GM23338 (cell line): ENCODE measurements at regions not wholly inside any gene's neighbourhood (a gene's known extent, or its start where the extent isn't known, plus 50 kb on each side); places are given as distances from the start of the nearest gene placed in this dataset.

Experiments
- ATAC-seq: fragments of 200-7000 bp; cut with Tn5 transposase; 3 replicates; pipeline ENCODE4 v1.9.1; 2020
- DNase-seq: peaks from one replicate; pipeline ENCODE4 v3.0.0-alpha.2; 2015; ENCODE audit warnings: low spot score
- H2AFZ ChIP-seq: fragments of 200-600 bp; sonication (generic); 2 replicates; pipeline ENCODE4 v1.8.0; 2016; ENCODE audit warnings: antibody characterized with exemption, mild to moderate bottlenecking, moderate library complexity
- H3F3A ChIP-seq: fragments of 200-600 bp; sonication (generic); replicated peaks from 2 replicates; pipeline ENCODE4 v1.8.0; 2017; ENCODE audit warnings: antibody characterized with exemption, mixed run types, low read depth
- H3K27ac ChIP-seq: fragments of 200-600 bp; sonication (generic); 2 replicates; pipeline ENCODE4 v1.6.1; 2016; ENCODE audit warnings: low read depth
- H3K27me3 ChIP-seq: fragments of 200-600 bp; sonication (generic); 2 replicates; pipeline ENCODE4 v1.8.0; 2016; ENCODE audit warnings: mild to moderate bottlenecking, mixed run types, moderate library complexity; ENCODE audit not compliant: insufficient read depth
- H3K36me3 ChIP-seq: fragments of 200-600 bp; sonication (generic); 2 replicates; pipeline ENCODE4 v1.8.0; 2016; ENCODE audit warnings: mild to moderate bottlenecking; ENCODE audit not compliant: insufficient read depth
- H3K4me1 ChIP-seq: fragments of 200-600 bp; sonication (generic); 2 replicates; pipeline ENCODE4 v1.8.0; 2016; ENCODE audit warnings: mild to moderate bottlenecking, moderate library complexity; ENCODE audit not compliant: insufficient read depth
- H3K4me2 ChIP-seq: fragments of 200-600 bp; sonication (generic); 2 replicates; pipeline ENCODE4 v1.7.1; 2017; ENCODE audit warnings: mixed run types
- H3K4me3 ChIP-seq: fragments of 200-600 bp; sonication (generic); 2 replicates; pipeline ENCODE4 v1.6.1; 2016; ENCODE audit warnings: mixed run types
- H3K79me2 ChIP-seq: fragments of 200-600 bp; sonication (generic); replicated peaks from 2 replicates; pipeline ENCODE4 v1.8.0; 2017; ENCODE audit warnings: mild to moderate bottlenecking; ENCODE audit not compliant: insufficient read depth
- H3K9me2 ChIP-seq: fragments of 200-600 bp; sonication (generic); 2 replicates; pipeline ENCODE4 v1.8.0; 2017; ENCODE audit not compliant: insufficient read depth
- H4K20me1 ChIP-seq: fragments of 200-600 bp; sonication (generic); replicated peaks from 2 replicates; pipeline ENCODE4 v1.8.0; 2017; ENCODE audit warnings: mild to moderate bottlenecking; ENCODE audit not compliant: insufficient read depth
- H3K27ac Mint-ChIP-seq: 2 replicates; pipeline ENCODE4 v1.8.0; 2020; ENCODE audit warnings: inconsistent platforms, mild to moderate bottlenecking, moderate library complexity, mixed read lengths
- H3K27me3 Mint-ChIP-seq: 3 replicates; pipeline ENCODE4 v1.8.0; 2022; ENCODE audit warnings: low read depth, mild to moderate bottlenecking, moderate library complexity, mixed read lengths, inconsistent platforms; ENCODE audit not compliant: insufficient read depth, poor library complexity
- H3K36me3 Mint-ChIP-seq: 3 replicates; pipeline ENCODE4 v1.8.0; 2021; ENCODE audit warnings: low read depth, mild to moderate bottlenecking, inconsistent platforms, moderate library complexity, mixed read lengths
- H3K4me1 Mint-ChIP-seq: 3 replicates; pipeline ENCODE4 v1.8.0; 2020; ENCODE audit warnings: mild to moderate bottlenecking, inconsistent platforms, mixed read lengths
- H3K4me3 Mint-ChIP-seq: 3 replicates; pipeline ENCODE4 v1.8.0; 2021; ENCODE audit warnings: moderate library complexity, mild to moderate bottlenecking, inconsistent platforms, mixed read lengths
- H3K9me3 Mint-ChIP-seq: 3 replicates; pipeline ENCODE4 v1.8.0; 2020; ENCODE audit warnings: moderate library complexity, mild to moderate bottlenecking, inconsistent platforms, mixed read lengths
- CREB1 ChIP-seq: fragments of 250-450 bp; sonication (Bioruptor Pico); IDR thresholded peaks from 2 replicates; pipeline ENCODE4 v1.5.0; 2020; ENCODE audit warnings: low read depth, mild to moderate bottlenecking, moderate library complexity
- EZH2 ChIP-seq: fragments of 200-600 bp; sonication (generic); IDR thresholded peaks from one replicate; pipeline ENCODE4 v1.8.0; 2017; ENCODE audit warnings: antibody characterized with exemption, mild to moderate bottlenecking, low read depth; ENCODE audit not compliant: unreplicated experiment
- EZH2phosphoT487 ChIP-seq: fragments of 200-600 bp; sonication (generic); IDR thresholded peaks from one replicate; pipeline ENCODE4 v1.8.1; 2018; ENCODE audit warnings: antibody characterized with exemption; ENCODE audit not compliant: unreplicated experiment
- JUNB ChIP-seq: IDR thresholded peaks from one replicate; pipeline ENCODE4 v1.6.1; 2016; ENCODE audit warnings: antibody characterized with exemption; ENCODE audit not compliant: unreplicated experiment
- NANOG ChIP-seq: IDR thresholded peaks from 2 replicates; pipeline ENCODE4 v1.6.1; 2016; ENCODE audit warnings: antibody characterized with exemption, borderline replicate concordance
- POLR2AphosphoS5 ChIP-seq: IDR thresholded peaks from 2 replicates; pipeline ENCODE4 v1.6.1; 2016; ENCODE audit warnings: antibody characterized with exemption, low read depth
- REST ChIP-seq: IDR thresholded peaks from one replicate; pipeline ENCODE4 v1.6.1; 2018; ENCODE audit warnings: antibody characterized with exemption; ENCODE audit not compliant: unreplicated experiment
- STAT1 ChIP-seq: IDR thresholded peaks from one replicate; pipeline ENCODE4 v1.6.1; 2016; ENCODE audit warnings: antibody characterized with exemption; ENCODE audit not compliant: unreplicated experiment
- ZNF114 ChIP-seq: fragments of 250-450 bp; sonication (Bioruptor Pico); IDR thresholded peaks from 2 replicates; pipeline ENCODE4 v1.5.0; 2020; ENCODE audit warnings: mild to moderate bottlenecking, moderate library complexity
- ZNF331 ChIP-seq: fragments of 250-450 bp; sonication (Bioruptor Pico); IDR thresholded peaks from 2 replicates; pipeline ENCODE4 v1.5.0; 2020; ENCODE audit warnings: low read depth, mild to moderate bottlenecking, moderate library complexity
- TF ChIP-seq, protein P1 (sequence below): IDR thresholded peaks from 2 replicates; pipeline ENCODE4 v1.6.1; 2016; ENCODE audit warnings: antibody characterized with exemption
- TF ChIP-seq, protein P2 (sequence below), 2 experiments: fragments of 200-600 bp in 1 of 2; sonication (generic) in 1 of 2; conservative IDR thresholded peaks; 2 replicates each; pipeline versions ENCODE4 v1.5.1 to v1.6.1; 2016 to 2017; ENCODE audit warnings: antibody characterized with exemption in 2 of 2, low read depth in 2 of 2, mild to moderate bottlenecking in 2 of 2, moderate library complexity in 1 of 2

- TF ChIP-seq STAT1, result no peak
- TF ChIP-seq POLR2AphosphoS5, result no peak
- Histone ChIP-seq H3K4me2 (no peak overlapping the region), H3K27me3 (no peaks in the 10 kb centered on the region), H3K4me1 (no peaks in the 10 kb centered on the region), H2AFZ (0 out of 2 replicates have a peak overlapping the region, but pooled peaks have one; percentile 32), H4K20me1 (no peaks in the 10 kb centered on the region), H3K79me2 (no peaks in the 10 kb centered on the region), H3F3A (peaks cover 12% of the 10 kb centered on the region; the same call in 1 of the 2 replicates), H3K36me3 (no peaks in the 10 kb centered on the region), H3K4me3 (no peak overlapping the region), H3K9me2 (0 out of 2 replicates have a peak, but pooled peaks cover 3% of the 10 kb centered on the region), H3K27ac (no peak overlapping the region)
- H3K4me3 Mint-ChIP-seq, result no peak overlapping the region
- H3K27ac Mint-ChIP-seq, result no peak overlapping the region
- H3K4me1 Mint-ChIP-seq, result peaks cover 2% of the 10 kb centered on the region; the same call in 1 of the 3 replicates
- H3K9me3 Mint-ChIP-seq, result no peaks in the 10 kb centered on the region
- H3K36me3 Mint-ChIP-seq, result no peaks in the 10 kb centered on the region
- DNase-seq, result no peak
- ATAC-seq, result no peak
- peaks cover 4% of the 10 kb centered on the region for H3K27me3 Mint-ChIP-seq
Measured at GRCh38 chr13:30845297-30846214, 60.5 kb upstream of the MEDAG start.

DNA sequence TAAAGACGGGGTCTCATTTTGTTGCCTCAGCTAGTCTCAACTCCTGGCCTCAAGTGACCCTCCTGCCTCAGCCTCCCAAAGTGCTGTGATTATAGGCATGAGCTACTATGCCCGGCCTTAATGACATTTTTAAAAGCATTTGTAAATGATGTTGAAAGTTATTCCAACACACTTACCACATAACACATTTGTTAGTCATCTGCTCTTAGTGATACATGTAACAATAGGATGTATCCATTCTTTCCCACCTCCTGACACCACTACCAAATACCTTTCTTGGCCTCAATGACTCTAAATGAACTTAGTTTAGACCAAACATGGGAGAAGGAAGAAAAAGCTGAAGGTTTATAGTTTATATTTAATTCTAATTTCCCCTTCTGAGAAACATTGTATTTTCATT is 59.8 kb upstream of the MEDAG start:
- no peaks in the 10 kb centered on the region for H3K4me1 ChIP-seq
- no peaks in the 10 kb centered on the region for H3K79me2 ChIP-seq
- H3K27ac ChIP-seq, result no peak overlapping the region
- no peaks in the 10 kb centered on the region for H3K9me3 Mint-ChIP-seq
- no peak for ATAC-seq
- no peak overlapping the region for H3K4me2 ChIP-seq
- no peak for DNase-seq
- no peaks in the 10 kb centered on the region for H4K20me1 ChIP-seq
- H3K27ac Mint-ChIP-seq, result no peak overlapping the region
- H3K36me3 ChIP-seq, result no peaks in the 10 kb centered on the region
- no peak overlapping the region for H3K4me3 Mint-ChIP-seq
- peaks cover 4% of the 10 kb centered on the region for H3K27me3 Mint-ChIP-seq
- H3K4me3 ChIP-seq, result no peak overlapping the region
- H3F3A ChIP-seq, result peaks cover 12% of the 10 kb centered on the region; the same call in 1 of the 2 replicates
- H3K27me3 ChIP-seq, result no peaks in the 10 kb centered on the region
- H3K36me3 Mint-ChIP-seq, result no peaks in the 10 kb centered on the region
- H3K4me1 Mint-ChIP-seq, result peaks cover 2% of the 10 kb centered on the region; the same call in 1 of the 3 replicates
- H3K9me2 ChIP-seq, result 0 out of 2 replicates have a peak, but pooled peaks cover 5% of the 10 kb centered on the region
- no peak overlapping the region for H2AFZ ChIP-seq
- TF ChIP-seq JUNB (no peak), EZH2phosphoT487 (no peak), ZNF114 (CRISPR knock-in tag) (no peak), NANOG (no peak), EZH2 (no peak), CREB1 (CRISPR knock-in tag) (no peak), REST (no peak), ZNF331 (CRISPR knock-in tag) (no peak), STAT1 (no peak), POLR2AphosphoS5 (no peak)
- TF ChIP-seq, protein P1, sequence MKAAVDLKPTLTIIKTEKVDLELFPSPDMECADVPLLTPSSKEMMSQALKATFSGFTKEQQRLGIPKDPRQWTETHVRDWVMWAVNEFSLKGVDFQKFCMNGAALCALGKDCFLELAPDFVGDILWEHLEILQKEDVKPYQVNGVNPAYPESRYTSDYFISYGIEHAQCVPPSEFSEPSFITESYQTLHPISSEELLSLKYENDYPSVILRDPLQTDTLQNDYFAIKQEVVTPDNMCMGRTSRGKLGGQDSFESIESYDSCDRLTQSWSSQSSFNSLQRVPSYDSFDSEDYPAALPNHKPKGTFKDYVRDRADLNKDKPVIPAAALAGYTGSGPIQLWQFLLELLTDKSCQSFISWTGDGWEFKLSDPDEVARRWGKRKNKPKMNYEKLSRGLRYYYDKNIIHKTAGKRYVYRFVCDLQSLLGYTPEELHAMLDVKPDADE, result no peak
- TF ChIP-seq, protein P2, sequence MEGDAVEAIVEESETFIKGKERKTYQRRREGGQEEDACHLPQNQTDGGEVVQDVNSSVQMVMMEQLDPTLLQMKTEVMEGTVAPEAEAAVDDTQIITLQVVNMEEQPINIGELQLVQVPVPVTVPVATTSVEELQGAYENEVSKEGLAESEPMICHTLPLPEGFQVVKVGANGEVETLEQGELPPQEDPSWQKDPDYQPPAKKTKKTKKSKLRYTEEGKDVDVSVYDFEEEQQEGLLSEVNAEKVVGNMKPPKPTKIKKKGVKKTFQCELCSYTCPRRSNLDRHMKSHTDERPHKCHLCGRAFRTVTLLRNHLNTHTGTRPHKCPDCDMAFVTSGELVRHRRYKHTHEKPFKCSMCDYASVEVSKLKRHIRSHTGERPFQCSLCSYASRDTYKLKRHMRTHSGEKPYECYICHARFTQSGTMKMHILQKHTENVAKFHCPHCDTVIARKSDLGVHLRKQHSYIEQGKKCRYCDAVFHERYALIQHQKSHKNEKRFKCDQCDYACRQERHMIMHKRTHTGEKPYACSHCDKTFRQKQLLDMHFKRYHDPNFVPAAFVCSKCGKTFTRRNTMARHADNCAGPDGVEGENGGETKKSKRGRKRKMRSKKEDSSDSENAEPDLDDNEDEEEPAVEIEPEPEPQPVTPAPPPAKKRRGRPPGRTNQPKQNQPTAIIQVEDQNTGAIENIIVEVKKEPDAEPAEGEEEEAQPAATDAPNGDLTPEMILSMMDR (conservative IDR thresholded peaks at IDR 0.05; ENCODE audit: low read depth in 2 of 2), result no peak
